HG02938 (cell line): ENCODE measurements at regions not wholly inside any gene's neighbourhood (a gene's known extent, or its start where the extent isn't known, plus 50 kb on each side); places are given as distances from the start of the nearest gene placed in this dataset.
"Not testable (repeated sequence)": the region's sequence is repeated elsewhere in the genome, so short reads cannot be mapped to it uniquely, and the experiment has no call there.

Source experiments
- ATAC-seq: cut with Tn5 transposase; IDR thresholded peaks from one replicate; pipeline ENCODE4 v1.9.1; 2021; ENCODE audit warnings: mild to moderate bottlenecking, moderate library complexity; ENCODE audit not compliant: unreplicated experiment

GRCh38 chr7:91660734-91661356 lies 219.7 kb downstream of the MTERF1 start:
- no peak for ATAC-seq

GRCh38 chr7:91661727-91662126 lies 218.8 kb downstream of the MTERF1 start:
- ATAC-seq: no peak

GRCh38 chr7:91668217-91668616 lies 212.3 kb downstream of the MTERF1 start:
- no peak for ATAC-seq

- no peak for ATAC-seq
Measured at GRCh38 chr7:91671245-91671644, 209.3 kb downstream of the MTERF1 start.

- no peak for ATAC-seq
Measured at GRCh38 chr7:91674470-91674869, 206.0 kb downstream of the MTERF1 start.

- no peak for ATAC-seq
Measured at GRCh38 chr7:91681718-91682117, 198.8 kb downstream of the MTERF1 start.

GRCh38 chr7:91683823-91684222 lies 196.7 kb downstream of the MTERF1 start:
- ATAC-seq: no peak

- ATAC-seq: no peak
Measured at GRCh38 chr7:91685544-91685943, 195.0 kb downstream of the MTERF1 start.

GRCh38 chr7:91690541-91691070 lies 189.9 kb downstream of the MTERF1 start:
- no peak for ATAC-seq

GRCh38 chr7:91691865-91692264 lies 188.6 kb downstream of the MTERF1 start:
- ATAC-seq: no peak

- ATAC-seq: no peak
Measured at GRCh38 chr7:91692800-91693199, 187.7 kb downstream of the MTERF1 start.

- no peak for ATAC-seq
Measured at GRCh38 chr7:91694351-91694841, 186.1 kb downstream of the MTERF1 start.

- no peak for ATAC-seq
Measured at GRCh38 chr7:91710881-91711280, 169.6 kb downstream of the MTERF1 start.

GRCh38 chr7:91713669-91714068 lies 166.8 kb downstream of the MTERF1 start:
- no peak for ATAC-seq

- ATAC-seq: no peak
Measured at GRCh38 chr7:91717681-91718470, 162.6 kb downstream of the MTERF1 start.

GRCh38 chr7:91719008-91719407 lies 161.5 kb downstream of the MTERF1 start:
- no peak for ATAC-seq

GRCh38 chr7:91720260-91720937 lies 160.1 kb downstream of the MTERF1 start:
- ATAC-seq: no peak

- no peak for ATAC-seq
Measured at GRCh38 chr7:91722831-91723230, 157.7 kb downstream of the MTERF1 start.

GRCh38 chr7:91729046-91729445 lies 151.5 kb downstream of the MTERF1 start:
- ATAC-seq: not testable (repeated sequence)

GRCh38 chr7:91731976-91732375 lies 148.5 kb downstream of the MTERF1 start:
- no peak for ATAC-seq

GRCh38 chr7:91749418-91749817 lies 131.1 kb downstream of the MTERF1 start:
- no peak for ATAC-seq
